Osteocyte (in vitro differentiated cells): ENCODE measurements at regions not wholly inside any gene's neighbourhood (a gene's known extent, or its start where the extent isn't known, plus 50 kb on each side); places are given as distances from the start of the nearest gene placed in this dataset.
"Not testable (repeated sequence)": the region's sequence is repeated elsewhere in the genome, so short reads cannot be mapped to it uniquely, and the experiment has no call there.

ENCODE experiments used
- DNase-seq: peaks from one replicate; pipeline ENCODE4 v3.0.0; 2021; ENCODE audit warnings: mixed read lengths; ENCODE audit not compliant: unreplicated experiment; ENCODE audit errors: extremely low spot score
- H3K27ac Mint-ChIP-seq: one replicate; pipeline ENCODE4 v1.8.0; 2021; ENCODE audit warnings: mild to moderate bottlenecking, mixed read lengths; ENCODE audit not compliant: unreplicated experiment
- H3K27me3 Mint-ChIP-seq: one replicate; pipeline ENCODE4 v1.8.0; 2021; ENCODE audit warnings: mixed read lengths; ENCODE audit not compliant: unreplicated experiment
- H3K36me3 Mint-ChIP-seq: one replicate; pipeline ENCODE4 v1.8.0; 2021; ENCODE audit warnings: mixed read lengths; ENCODE audit not compliant: unreplicated experiment
- H3K4me1 Mint-ChIP-seq: one replicate; pipeline ENCODE4 v1.8.0; 2021; ENCODE audit warnings: mixed read lengths; ENCODE audit not compliant: unreplicated experiment
- H3K4me3 Mint-ChIP-seq: one replicate; pipeline ENCODE4 v1.8.0; 2021; ENCODE audit warnings: mild to moderate bottlenecking, moderate library complexity, mixed read lengths; ENCODE audit not compliant: unreplicated experiment
- H3K9me3 Mint-ChIP-seq: one replicate; pipeline ENCODE4 v1.8.0; 2021; ENCODE audit warnings: mixed read lengths; ENCODE audit not compliant: unreplicated experiment
- TF ChIP-seq, protein P1 (sequence below): fragments of 200-600 bp; sonication (generic); IDR thresholded peaks from 2 replicates; pipeline ENCODE4 v1.5.0; 2021; ENCODE audit warnings: antibody characterized with exemption, mild to moderate bottlenecking, moderate library complexity

DNA sequence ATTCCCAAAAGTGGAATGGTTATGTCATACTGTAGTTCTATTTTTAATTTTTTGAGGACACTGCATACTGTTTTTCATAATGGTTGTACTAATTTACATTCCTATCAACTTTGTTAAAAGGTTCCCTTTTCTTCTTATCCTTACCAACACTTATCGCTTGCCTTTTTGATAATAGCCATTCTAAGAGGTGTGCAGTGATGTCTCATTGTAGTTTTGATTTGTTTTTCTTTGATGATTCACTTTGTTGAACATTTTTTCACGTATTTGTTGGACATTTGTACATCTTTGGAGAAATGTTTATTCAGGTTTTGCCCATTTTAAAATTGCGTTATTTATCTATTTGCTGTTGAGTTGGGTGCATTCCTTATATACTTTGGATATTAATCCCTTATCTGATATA, 188.8 kb upstream of the SPRY2 start:
- TF ChIP-seq, protein P1, sequence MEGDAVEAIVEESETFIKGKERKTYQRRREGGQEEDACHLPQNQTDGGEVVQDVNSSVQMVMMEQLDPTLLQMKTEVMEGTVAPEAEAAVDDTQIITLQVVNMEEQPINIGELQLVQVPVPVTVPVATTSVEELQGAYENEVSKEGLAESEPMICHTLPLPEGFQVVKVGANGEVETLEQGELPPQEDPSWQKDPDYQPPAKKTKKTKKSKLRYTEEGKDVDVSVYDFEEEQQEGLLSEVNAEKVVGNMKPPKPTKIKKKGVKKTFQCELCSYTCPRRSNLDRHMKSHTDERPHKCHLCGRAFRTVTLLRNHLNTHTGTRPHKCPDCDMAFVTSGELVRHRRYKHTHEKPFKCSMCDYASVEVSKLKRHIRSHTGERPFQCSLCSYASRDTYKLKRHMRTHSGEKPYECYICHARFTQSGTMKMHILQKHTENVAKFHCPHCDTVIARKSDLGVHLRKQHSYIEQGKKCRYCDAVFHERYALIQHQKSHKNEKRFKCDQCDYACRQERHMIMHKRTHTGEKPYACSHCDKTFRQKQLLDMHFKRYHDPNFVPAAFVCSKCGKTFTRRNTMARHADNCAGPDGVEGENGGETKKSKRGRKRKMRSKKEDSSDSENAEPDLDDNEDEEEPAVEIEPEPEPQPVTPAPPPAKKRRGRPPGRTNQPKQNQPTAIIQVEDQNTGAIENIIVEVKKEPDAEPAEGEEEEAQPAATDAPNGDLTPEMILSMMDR: no peak
- Mint-ChIP-seq H3K27me3 (no peaks in the 10 kb centered on the region), H3K27ac (peak overlapping the region; percentile 19), H3K36me3 (peaks cover 4% of the 10 kb centered on the region), H3K9me3 (peaks cover 16% of the 10 kb centered on the region), H3K4me1 (peaks cover 12% of the 10 kb centered on the region), H3K4me3 (peak overlapping the region; percentile 36)
- no peak for DNase-seq

DNA sequence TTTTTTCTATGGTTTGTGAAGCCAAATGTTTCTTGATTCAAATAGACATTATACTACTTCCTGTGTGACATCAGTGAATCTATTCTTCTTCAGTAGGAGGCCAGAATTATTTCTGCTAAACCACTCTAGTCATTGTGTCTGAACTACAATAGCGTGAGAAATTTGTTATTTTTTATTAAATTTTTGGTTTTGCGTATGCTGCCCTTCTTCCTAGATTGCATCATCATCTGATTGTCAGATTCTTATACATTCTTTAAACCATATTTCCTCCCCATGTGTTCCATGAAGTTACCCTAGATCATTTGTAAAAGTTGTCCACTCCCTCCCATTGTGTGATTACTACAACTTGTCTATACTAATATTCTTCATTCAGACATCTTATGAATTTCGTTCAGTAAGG, 187.8 kb upstream of the SPRY2 start:
- Mint-ChIP-seq H3K4me3 (no peak overlapping the region), H3K9me3 (peaks cover 16% of the 10 kb centered on the region), H3K36me3 (peaks cover 4% of the 10 kb centered on the region), H3K4me1 (peaks cover 12% of the 10 kb centered on the region), H3K27me3 (no peaks in the 10 kb centered on the region), H3K27ac (no peak overlapping the region)
- DNase-seq: no peak
- TF ChIP-seq, protein P1: no peak

DNA sequence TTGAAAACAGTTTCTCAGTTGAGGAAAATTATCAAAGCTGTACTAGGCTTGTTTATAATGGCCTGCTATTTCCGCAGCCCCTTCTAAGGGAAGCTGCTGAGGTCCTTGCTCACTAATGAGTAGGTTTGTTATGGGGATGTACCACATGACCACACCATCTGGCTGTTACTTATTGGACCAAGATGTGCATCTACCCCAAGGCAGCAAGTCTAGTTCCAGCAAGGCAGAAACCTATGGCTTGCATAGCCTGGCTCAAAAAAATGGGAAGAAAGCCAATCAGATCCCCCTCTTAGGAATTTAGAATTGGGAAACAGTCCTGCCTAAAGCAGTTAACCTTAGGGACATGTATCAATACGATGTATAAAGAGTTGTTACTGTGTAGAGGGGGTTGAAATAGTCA, 186.5 kb upstream of the SPRY2 start:
- no peak overlapping the region for H3K27ac Mint-ChIP-seq
- TF ChIP-seq, protein P1: no peak
- H3K4me1 Mint-ChIP-seq: peaks cover 12% of the 10 kb centered on the region
- peaks cover 16% of the 10 kb centered on the region for H3K9me3 Mint-ChIP-seq
- no peak overlapping the region for H3K4me3 Mint-ChIP-seq
- peaks cover 4% of the 10 kb centered on the region for H3K36me3 Mint-ChIP-seq
- DNase-seq: no peak
- H3K27me3 Mint-ChIP-seq: no peaks in the 10 kb centered on the region

DNA sequence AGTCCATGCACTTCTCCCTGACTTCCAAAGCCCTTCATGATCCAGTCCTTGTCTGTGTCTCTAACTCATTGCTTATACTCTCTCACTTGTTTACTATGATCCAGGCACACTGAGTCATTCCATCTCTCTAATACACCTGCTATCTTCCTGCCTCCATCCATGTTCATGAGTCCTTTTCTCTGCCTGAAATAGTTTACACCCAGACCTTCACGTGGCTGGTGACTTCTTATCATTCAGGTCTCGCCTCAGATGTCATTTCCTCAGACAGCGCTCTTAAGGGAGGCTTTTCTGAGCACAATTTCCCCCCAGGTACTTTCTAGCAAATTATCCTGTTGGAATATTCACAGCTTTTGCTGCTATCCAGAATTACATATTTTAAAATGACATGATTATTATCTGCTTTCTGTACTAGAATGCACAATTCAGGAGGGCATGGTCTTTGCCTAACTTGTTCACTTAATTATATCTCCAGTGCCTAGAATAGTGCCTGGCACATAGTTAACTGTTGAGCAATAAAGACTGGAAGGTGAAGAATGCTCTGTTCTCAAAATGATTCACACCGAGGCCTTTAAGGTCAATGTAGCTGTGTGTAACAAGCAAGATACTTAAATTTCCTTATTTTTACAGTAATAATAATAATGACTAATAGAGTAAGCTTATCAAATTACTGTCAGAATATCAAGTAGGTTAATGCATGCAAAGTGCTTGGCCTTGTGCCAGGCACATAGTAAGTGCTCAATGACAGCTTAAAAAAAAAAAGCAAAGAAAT, 183.7 kb upstream of the SPRY2 start:
- TF ChIP-seq, protein P1: no peak
- Mint-ChIP-seq H3K4me3 (no peak overlapping the region), H3K27ac (no peak overlapping the region), H3K27me3 (no peaks in the 10 kb centered on the region), H3K36me3 (peaks cover 3% of the 10 kb centered on the region), H3K4me1 (peaks cover 2% of the 10 kb centered on the region), H3K9me3 (peaks cover 2% of the 10 kb centered on the region)
- no peak for DNase-seq

DNA sequence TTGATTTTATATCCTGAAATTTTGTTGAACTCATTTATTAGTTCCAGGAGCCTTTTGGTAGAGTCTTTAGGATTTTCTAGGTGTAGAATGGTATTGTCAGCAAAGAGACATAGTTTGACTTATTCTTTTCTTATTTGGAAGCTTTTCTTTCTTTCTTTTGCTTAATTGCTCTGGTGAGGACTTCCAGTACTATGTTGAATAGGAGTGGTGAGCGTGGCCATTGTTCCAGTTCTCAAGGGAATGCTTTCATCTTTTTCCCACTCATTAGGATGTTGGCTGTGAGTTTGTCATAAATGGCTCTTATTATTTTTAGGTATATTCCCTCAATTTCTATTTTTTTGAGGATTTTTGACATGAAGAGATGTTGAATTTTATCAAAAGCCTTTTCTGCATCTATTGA, 182.2 kb upstream of the SPRY2 start:
- H3K27me3 Mint-ChIP-seq: no peaks in the 10 kb centered on the region
- H3K9me3 Mint-ChIP-seq: peaks cover 11% of the 10 kb centered on the region
- no peak overlapping the region for H3K27ac Mint-ChIP-seq
- TF ChIP-seq, protein P1: no peak
- peaks cover 6% of the 10 kb centered on the region for H3K36me3 Mint-ChIP-seq
- H3K4me3 Mint-ChIP-seq: no peak overlapping the region
- no peak for DNase-seq
- no peaks in the 10 kb centered on the region for H3K4me1 Mint-ChIP-seq

DNA sequence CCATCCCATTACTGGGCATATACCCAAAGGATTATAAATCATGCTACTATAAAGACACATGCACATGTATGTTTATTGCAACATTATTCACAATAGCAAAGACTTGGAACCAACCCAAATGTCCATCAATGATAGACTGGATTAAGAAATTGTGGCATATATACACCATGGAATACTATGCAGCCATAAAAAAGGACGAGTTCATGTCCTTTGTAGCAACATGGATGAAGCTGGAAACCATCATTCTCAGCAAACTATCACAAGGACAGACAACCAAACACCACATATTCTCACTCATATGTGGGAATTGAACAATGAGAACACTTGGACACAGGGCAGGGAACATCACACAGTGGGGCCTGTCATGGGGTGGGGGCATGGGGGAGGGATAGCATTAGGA, 181.5 kb upstream of the SPRY2 start:
- DNase-seq, H3K4me3 Mint-ChIP-seq, H3K27ac Mint-ChIP-seq, H3K36me3 Mint-ChIP-seq, H3K27me3 Mint-ChIP-seq, H3K4me1 Mint-ChIP-seq: not testable (repeated sequence)
- H3K9me3 Mint-ChIP-seq: peaks cover 16% of the 10 kb centered on the region
